Ectodermal cell (in vitro differentiated cells): ENCODE measurements at regions not wholly inside any gene's neighbourhood (a gene's known extent, or its start where the extent isn't known, plus 50 kb on each side); places are given as distances from the start of the nearest gene placed in this dataset.
"Not testable (repeated sequence)": the region's sequence is repeated elsewhere in the genome, so short reads cannot be mapped to it uniquely, and the experiment has no call there.

Source experiments
- H3K27ac ChIP-seq: 2 replicates; pipeline ENCODE4 v1.7.0; 2013; ENCODE audit warnings: mild to moderate bottlenecking, low read depth, low read length; ENCODE audit not compliant: insufficient read depth, poor library complexity, severe bottlenecking
- H3K27me3 ChIP-seq: 2 replicates; pipeline ENCODE4 v1.7.0; 2013; ENCODE audit warnings: mild to moderate bottlenecking, low read length; ENCODE audit not compliant: insufficient read depth, control insufficient read depth, poor library complexity, severe bottlenecking
- H3K36me3 ChIP-seq: one replicate; pipeline ENCODE4 v1.7.0; 2013; ENCODE audit warnings: low read length; ENCODE audit not compliant: control insufficient read depth, insufficient read depth
- H3K4me1 ChIP-seq: one replicate; pipeline ENCODE4 v1.7.0; 2013; ENCODE audit warnings: low read length; ENCODE audit not compliant: control insufficient read depth, insufficient read depth
- H3K4me3 ChIP-seq: 2 replicates; pipeline ENCODE4 v1.7.0; 2013; ENCODE audit warnings: low read depth, low read length, control low read depth; ENCODE audit not compliant: insufficient read depth
- H3K9me3 ChIP-seq: 2 replicates; pipeline ENCODE4 v1.7.0; 2013; ENCODE audit warnings: mild to moderate bottlenecking, low read length, moderate library complexity; ENCODE audit not compliant: control insufficient read depth
- WGBS, 2 experiments: methylation state at CpG; one replicate each; pipeline ENCODE4 v1.1.7; 2013; ENCODE audit warnings: missing lambda C conversion rate in 2 of 2; 5-methylcytosine and 5-hydroxymethylcytosine counted together

GRCh38 chr15:96207377-96208006 is 123.0 kb upstream of the NR2F2 start:
- Histone ChIP-seq H3K27ac (no peak overlapping the region), H3K9me3 (no peaks in the 10 kb centered on the region), H3K36me3 (no peaks in the 10 kb centered on the region), H3K27me3 (no peaks in the 10 kb centered on the region), H3K4me3 (no peak overlapping the region), H3K4me1 (no peaks in the 10 kb centered on the region)
- WGBS, 2 experiments = 87 to 93% methylated on average over 2 of the region's 2 CpGs

- WGBS, 2 experiments = 91 to 93% methylated on average over 8 of the region's 8 CpGs
- Histone ChIP-seq H3K4me3 (no peak overlapping the region), H3K27me3 (no peaks in the 10 kb centered on the region), H3K36me3 (no peaks in the 10 kb centered on the region), H3K9me3 (no peaks in the 10 kb centered on the region), H3K4me1 (no peaks in the 10 kb centered on the region), H3K27ac (no peak overlapping the region)
These were observed 121.2 kb upstream of the NR2F2 start for GRCh38 chr15:96209285-96209735.

DNA sequence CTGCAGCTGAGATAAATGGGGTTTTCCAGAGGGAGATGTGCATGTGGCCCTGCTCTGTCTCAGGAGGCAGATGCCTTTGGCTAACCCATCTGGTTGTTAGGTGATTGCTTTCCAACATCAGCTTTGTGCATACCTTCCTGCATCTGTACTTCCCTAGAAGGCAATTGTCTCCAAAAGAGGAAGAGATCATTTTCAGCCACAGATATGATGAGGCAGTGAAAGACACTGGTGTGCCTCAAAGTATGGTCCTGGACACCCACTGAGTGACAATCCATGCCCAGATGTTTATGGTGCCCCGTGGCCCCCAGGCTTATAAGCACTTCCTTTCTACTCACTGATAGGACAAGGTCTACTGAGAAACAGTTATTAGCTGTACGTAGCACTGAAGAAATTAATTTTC is 117.5 kb upstream of the NR2F2 start:
- H3K4me3 ChIP-seq = no peak overlapping the region
- H3K27me3 ChIP-seq = no peaks in the 10 kb centered on the region
- H3K4me1 ChIP-seq = no peaks in the 10 kb centered on the region
- WGBS, 2 experiments = 76 to 95% methylated on average over 1 to 2 of the region's 2 CpGs
- H3K36me3 ChIP-seq = no peaks in the 10 kb centered on the region
- H3K9me3 ChIP-seq = no peaks in the 10 kb centered on the region
- H3K27ac ChIP-seq = no peak overlapping the region

GRCh38 chr15:96213896-96214295 is 116.6 kb upstream of the NR2F2 start:
- H3K27me3 ChIP-seq = no peaks in the 10 kb centered on the region
- H3K27ac ChIP-seq = no peak overlapping the region
- H3K9me3 ChIP-seq = no peaks in the 10 kb centered on the region
- no peaks in the 10 kb centered on the region for H3K36me3 ChIP-seq
- 92 to 98% methylated on average over 4 of the region's 4 CpGs for WGBS, 2 experiments
- no peak overlapping the region for H3K4me3 ChIP-seq
- no peaks in the 10 kb centered on the region for H3K4me1 ChIP-seq

DNA sequence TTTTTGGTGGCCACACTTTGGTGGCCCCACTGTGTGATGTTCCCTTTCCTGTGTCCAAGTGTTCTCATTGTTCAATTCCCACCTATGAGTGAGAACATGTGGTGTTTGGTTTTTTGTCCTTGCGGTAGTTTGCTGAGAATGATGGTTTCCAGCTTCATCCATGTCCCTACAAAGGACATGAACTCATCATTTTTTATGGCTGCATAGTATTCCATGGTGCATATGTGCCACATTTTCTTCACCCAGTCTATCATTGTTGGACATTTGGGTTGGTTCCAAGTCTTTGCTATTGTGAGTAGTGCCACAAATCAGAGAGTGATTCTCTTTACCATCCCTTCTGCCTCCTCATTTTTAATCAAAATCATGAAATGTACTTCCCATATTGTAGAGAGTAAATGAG is 114.0 kb upstream of the NR2F2 start:
- not testable (repeated sequence) for H3K9me3 ChIP-seq, H3K27me3 ChIP-seq, H3K27ac ChIP-seq, H3K36me3 ChIP-seq, H3K4me1 ChIP-seq, H3K4me3 ChIP-seq
- no CpG with 5 or more reads among the region's 1 CpG for WGBS, 2 experiments

- H3K36me3 ChIP-seq = no peaks in the 10 kb centered on the region
- H3K4me1 ChIP-seq = no peaks in the 10 kb centered on the region
- no peaks in the 10 kb centered on the region for H3K9me3 ChIP-seq
- H3K27ac ChIP-seq = no peak overlapping the region
- no peak overlapping the region for H3K4me3 ChIP-seq
- 95% methylated on average over 1 of the region's 1 CpG for WGBS, 2 experiments
- no peaks in the 10 kb centered on the region for H3K27me3 ChIP-seq
These were observed 112.5 kb upstream of the NR2F2 start for GRCh38 chr15:96217983-96218382.

- H3K27me3 ChIP-seq = no peaks in the 10 kb centered on the region
- H3K4me1 ChIP-seq = no peaks in the 10 kb centered on the region
- no peak overlapping the region for H3K4me3 ChIP-seq
- H3K9me3 ChIP-seq = no peaks in the 10 kb centered on the region
- H3K36me3 ChIP-seq = no peaks in the 10 kb centered on the region
- no peak overlapping the region for H3K27ac ChIP-seq
- 91 to 95% methylated on average over 5 of the region's 5 CpGs for whole genome bisulfite sequencing, 2 experiments
These were observed 111.7 kb upstream of the NR2F2 start for GRCh38 chr15:96218623-96219455.

DNA sequence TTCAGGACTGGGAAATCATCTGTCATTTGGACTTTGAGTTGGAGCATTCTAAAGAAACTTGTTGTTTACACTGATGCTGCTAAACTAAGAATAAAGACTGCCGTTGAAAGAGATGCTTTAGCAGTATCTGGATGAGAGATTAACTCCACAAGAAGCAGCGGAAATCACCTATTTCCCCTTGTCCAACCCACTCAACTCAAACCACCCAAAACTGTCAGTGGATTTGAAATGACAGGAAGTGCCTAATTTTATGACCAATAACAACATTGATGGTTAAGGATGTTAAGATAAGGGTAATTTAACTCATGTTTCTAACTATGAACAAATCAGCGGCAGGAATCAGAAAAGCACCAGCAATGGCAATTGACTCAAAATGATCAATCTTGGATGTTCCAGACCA is 110.8 kb upstream of the NR2F2 start:
- WGBS, 2 experiments = 93 to 98% methylated on average over 3 of the region's 3 CpGs
- H3K36me3 ChIP-seq = no peaks in the 10 kb centered on the region
- no peaks in the 10 kb centered on the region for H3K9me3 ChIP-seq

DNA sequence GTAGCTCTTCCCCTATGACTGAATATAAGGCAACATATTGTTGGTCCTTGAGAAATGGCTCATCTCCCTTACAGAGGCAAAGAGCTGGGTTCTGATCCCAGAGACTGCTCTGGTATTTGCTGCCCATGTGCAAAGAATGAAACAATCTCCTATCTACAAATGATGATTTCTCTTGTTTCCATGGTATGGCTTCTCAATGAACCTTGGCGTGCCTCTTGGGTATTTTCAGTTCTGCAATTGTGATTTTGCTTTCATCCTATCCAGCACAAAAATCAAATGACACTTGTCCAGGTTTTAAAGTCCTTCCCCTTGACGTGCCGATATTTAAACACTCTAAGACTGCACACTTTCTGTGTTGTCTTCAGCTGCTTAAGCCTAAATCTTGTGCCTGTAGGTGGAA is 109.8 kb upstream of the NR2F2 start:
- Histone ChIP-seq H3K4me3 (no peak overlapping the region), H3K27ac (no peak overlapping the region), H3K36me3 (no peaks in the 10 kb centered on the region), H3K4me1 (no peaks in the 10 kb centered on the region), H3K27me3 (no peaks in the 10 kb centered on the region), H3K9me3 (no peaks in the 10 kb centered on the region)
- WGBS, 2 experiments = 87 to 95% methylated on average over 3 of the region's 3 CpGs

More for the DNA sequence above, 110.8 kb upstream of the NR2F2 start:
- no peaks in the 10 kb centered on the region for H3K4me1 ChIP-seq
- H3K4me3 ChIP-seq = no peak overlapping the region
- no peak overlapping the region for H3K27ac ChIP-seq
- no peaks in the 10 kb centered on the region for H3K27me3 ChIP-seq

GRCh38 chr15:96222981-96223380 is 107.5 kb upstream of the NR2F2 start:
- Histone ChIP-seq H3K36me3 (no peaks in the 10 kb centered on the region), H3K4me3 (no peak overlapping the region), H3K27me3 (no peaks in the 10 kb centered on the region), H3K27ac (no peak overlapping the region), H3K9me3 (no peaks in the 10 kb centered on the region), H3K4me1 (no peaks in the 10 kb centered on the region)
- WGBS, 2 experiments = 93% methylated on average over 10 of the region's 10 CpGs
